GM12892 (cell line): ENCODE measurements at regions not wholly inside any gene's neighbourhood (a gene's known extent, or its start where the extent isn't known, plus 50 kb on each side); places are given as distances from the start of the nearest gene placed in this dataset.

ENCODE experiments used
- POLR2A ChIP-seq: IDR thresholded peaks from 2 replicates; pipeline ENCODE4 v1.6.1; 2011; ENCODE audit warnings: low read depth, low read length, control low read depth
- POLR2AphosphoS5 ChIP-seq: IDR thresholded peaks from 2 replicates; pipeline ENCODE4 v1.6.1; 2011; ENCODE audit warnings: low read depth, low read length, control low read depth

GRCh38 chr7:49580761-49581160, 192.7 kb upstream of the VWC2 start:
- TF ChIP-seq POLR2A (no peak), POLR2AphosphoS5 (no peak)
